ENCODE measurements at regions not wholly inside any gene's neighbourhood (a gene's known extent, or its start where the extent isn't known, plus 50 kb on each side); places are given as distances from the start of the nearest gene placed in this dataset.

GRCh38 chr5:166363087-166363760, 1928.2 kb upstream of the WWC1 start:
- DNase-seq (ENCODE audit: low spot score), result no peak
- Histone ChIP-seq H3K27me3 (no peaks in the 10 kb centered on the region), H3K27ac (no peak overlapping the region), H4K20me1 (ENCODE audit: insufficient read depth, poor library complexity, severe bottlenecking) (no peaks in the 10 kb centered on the region), H3K9me2 (replicated peaks; ENCODE audit: insufficient read depth) (no peaks in the 10 kb centered on the region), H3K9me3 (ENCODE audit: low read depth) (no peaks in the 10 kb centered on the region), H3K4me1 (ENCODE audit: insufficient read depth) (no peaks in the 10 kb centered on the region), H2AFZ (no peak overlapping the region), H3K4me3 (no peak overlapping the region), H3K36me3 (replicated peaks; ENCODE audit: insufficient read depth, low read depth) (no peaks in the 10 kb centered on the region), H3K4me2 (no peak overlapping the region), H3K79me2 (no peaks in the 10 kb centered on the region)
- WGBS (ENCODE audit: low lambda C conversion rate, missing lambda C conversion rate), result 50% methylated on average over 6 of the region's 6 CpGs
- TF ChIP-seq EZH2 (IDR thresholded peaks at IDR 0.05; ENCODE audit: borderline replicate concordance) (no peak), CTCF (IDR thresholded peaks at IDR 0.05; ENCODE audit: poor library complexity) (no peak), EZH2phosphoT487 (IDR thresholded peaks at IDR 0.05; ENCODE audit: low read depth, severe bottlenecking, unreplicated experiment) (no peak)

- H3K9me2 ChIP-seq (replicated peaks; ENCODE audit: insufficient read depth), result no peaks in the 10 kb centered on the region
- no peaks in the 10 kb centered on the region for H3K36me3 ChIP-seq (replicated peaks; ENCODE audit: insufficient read depth, low read depth)
- H3K27ac ChIP-seq, result no peak overlapping the region
- H2AFZ ChIP-seq, result no peak overlapping the region
- H3K27me3 ChIP-seq, result no peaks in the 10 kb centered on the region
- no peak for DNase-seq (ENCODE audit: low spot score)
- WGBS (ENCODE audit: low lambda C conversion rate, missing lambda C conversion rate), result 71% methylated on average over 4 of the region's 4 CpGs
- H3K9me3 ChIP-seq (ENCODE audit: low read depth), result no peaks in the 10 kb centered on the region
- H3K4me2 ChIP-seq, result no peak overlapping the region
- peaks cover 11% of the 10 kb centered on the region for H3K4me1 ChIP-seq (ENCODE audit: insufficient read depth)
- no peaks in the 10 kb centered on the region for H4K20me1 ChIP-seq (ENCODE audit: insufficient read depth, poor library complexity, severe bottlenecking)
- H3K79me2 ChIP-seq, result no peaks in the 10 kb centered on the region
- TF ChIP-seq EZH2 (IDR thresholded peaks at IDR 0.05; ENCODE audit: borderline replicate concordance) (no peak), CTCF (IDR thresholded peaks at IDR 0.05; ENCODE audit: poor library complexity) (no peak), EZH2phosphoT487 (IDR thresholded peaks at IDR 0.05; ENCODE audit: low read depth, severe bottlenecking, unreplicated experiment) (no peak)
- no peak overlapping the region for H3K4me3 ChIP-seq
These were observed 1926.3 kb upstream of the WWC1 start for GRCh38 chr5:166365164-166365563.

DNA sequence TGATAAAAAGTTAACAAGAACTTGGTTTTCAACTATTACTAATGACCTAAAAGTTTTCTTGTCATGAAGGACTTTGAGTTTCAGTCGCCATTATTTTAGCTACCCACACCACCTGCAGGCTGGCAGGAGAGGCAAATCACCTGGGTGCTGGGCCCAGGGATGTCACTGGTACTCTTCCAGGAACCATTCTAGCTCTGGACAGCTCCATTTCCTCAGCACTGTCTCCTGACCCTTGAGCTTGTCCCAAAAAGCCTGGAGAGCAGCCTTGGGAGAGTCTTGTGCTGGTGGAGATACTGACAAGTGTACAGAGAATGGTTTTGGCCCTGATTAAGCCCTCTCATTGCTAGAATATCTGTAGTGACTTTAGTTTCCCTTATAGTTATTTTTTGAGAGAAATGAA, 1924.1 kb upstream of the WWC1 start:
- Histone ChIP-seq H3K27me3 (no peaks in the 10 kb centered on the region), H3K4me1 (ENCODE audit: insufficient read depth) (peaks cover 15% of the 10 kb centered on the region), H2AFZ (no peak overlapping the region), H3K36me3 (replicated peaks; ENCODE audit: insufficient read depth, low read depth) (no peaks in the 10 kb centered on the region), H3K79me2 (no peaks in the 10 kb centered on the region), H3K4me3 (no peak overlapping the region), H3K9me2 (replicated peaks; ENCODE audit: insufficient read depth) (no peaks in the 10 kb centered on the region), H3K4me2 (no peak overlapping the region), H4K20me1 (ENCODE audit: insufficient read depth, poor library complexity, severe bottlenecking) (no peaks in the 10 kb centered on the region), H3K9me3 (ENCODE audit: low read depth) (no peaks in the 10 kb centered on the region), H3K27ac (no peak overlapping the region)
- no peak for DNase-seq (ENCODE audit: low spot score)
- WGBS (ENCODE audit: low lambda C conversion rate, missing lambda C conversion rate), result 96% methylated on average over 1 of the region's 1 CpG
- no peak for TF ChIP-seq EZH2 (IDR thresholded peaks at IDR 0.05; ENCODE audit: borderline replicate concordance)
- no peak for TF ChIP-seq CTCF (IDR thresholded peaks at IDR 0.05; ENCODE audit: poor library complexity)
- TF ChIP-seq EZH2phosphoT487 (IDR thresholded peaks at IDR 0.05; ENCODE audit: low read depth, severe bottlenecking, unreplicated experiment), result no peak

Data from hepatocyte (in vitro differentiated cells).